ENCODE measurements at regions not wholly inside any gene's neighbourhood (a gene's known extent, or its start where the extent isn't known, plus 50 kb on each side); places are given as distances from the start of the nearest gene placed in this dataset.
A peak's percentile ranks its signal among the peaks of the same experiment; 100 is the strongest.

GRCh38 chr5:160175438-160176218 is 53.7 kb upstream of the FABP6 start:
- DNase-seq: peak; percentile 61

- DNase-seq: no peak
Measured at GRCh38 chr5:160174780-160175437, 54.4 kb upstream of the FABP6 start.

- DNase-seq: no peak
Measured at GRCh38 chr5:160174290-160174689, 55.0 kb upstream of the FABP6 start.

GRCh38 chr5:160171666-160172065 is 52.4 kb upstream of the PWWP2A start:
- DNase-seq: no peak

- DNase-seq: no peak
Measured at GRCh38 chr5:160169326-160169725, 50.1 kb upstream of the PWWP2A start.

Data from DMS79 (cell line).